ENCODE measurements at regions not wholly inside any gene's neighbourhood (a gene's known extent, or its start where the extent isn't known, plus 50 kb on each side); places are given as distances from the start of the nearest gene placed in this dataset.

DNA sequence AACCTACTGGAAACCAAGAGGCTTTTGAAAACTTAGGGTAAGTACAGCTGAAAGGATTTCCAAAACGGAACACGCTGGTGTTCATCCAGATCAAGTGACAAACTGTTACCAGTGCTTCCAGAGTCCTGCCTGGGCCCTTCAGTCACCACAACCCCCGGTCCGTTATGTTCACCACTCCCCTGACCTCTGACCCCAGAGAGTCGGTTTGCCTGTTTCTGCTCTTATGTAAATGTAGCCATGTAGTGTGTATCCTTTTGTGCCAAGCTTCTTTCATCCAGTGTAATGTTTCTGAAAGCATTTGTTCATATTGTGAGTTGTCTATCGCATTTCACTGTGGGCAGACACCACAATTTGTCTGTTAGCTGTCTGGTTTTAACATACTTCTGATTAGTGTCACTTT lies 217.5 kb downstream of the NCK2 start:
- no peak for ATAC-seq
- no peak overlapping the region for H3K27ac ChIP-seq
- DNase-seq, result no peak
- H3K9me3 ChIP-seq, result no peaks in the 10 kb centered on the region
- H3K36me3 ChIP-seq, result no peaks in the 10 kb centered on the region
- H3K4me1 ChIP-seq, result no peaks in the 10 kb centered on the region
- no peak overlapping the region for H3K4me3 ChIP-seq
- TF ChIP-seq, protein P1, sequence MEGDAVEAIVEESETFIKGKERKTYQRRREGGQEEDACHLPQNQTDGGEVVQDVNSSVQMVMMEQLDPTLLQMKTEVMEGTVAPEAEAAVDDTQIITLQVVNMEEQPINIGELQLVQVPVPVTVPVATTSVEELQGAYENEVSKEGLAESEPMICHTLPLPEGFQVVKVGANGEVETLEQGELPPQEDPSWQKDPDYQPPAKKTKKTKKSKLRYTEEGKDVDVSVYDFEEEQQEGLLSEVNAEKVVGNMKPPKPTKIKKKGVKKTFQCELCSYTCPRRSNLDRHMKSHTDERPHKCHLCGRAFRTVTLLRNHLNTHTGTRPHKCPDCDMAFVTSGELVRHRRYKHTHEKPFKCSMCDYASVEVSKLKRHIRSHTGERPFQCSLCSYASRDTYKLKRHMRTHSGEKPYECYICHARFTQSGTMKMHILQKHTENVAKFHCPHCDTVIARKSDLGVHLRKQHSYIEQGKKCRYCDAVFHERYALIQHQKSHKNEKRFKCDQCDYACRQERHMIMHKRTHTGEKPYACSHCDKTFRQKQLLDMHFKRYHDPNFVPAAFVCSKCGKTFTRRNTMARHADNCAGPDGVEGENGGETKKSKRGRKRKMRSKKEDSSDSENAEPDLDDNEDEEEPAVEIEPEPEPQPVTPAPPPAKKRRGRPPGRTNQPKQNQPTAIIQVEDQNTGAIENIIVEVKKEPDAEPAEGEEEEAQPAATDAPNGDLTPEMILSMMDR (IDR thresholded peaks at IDR 0.05), result no peak
- H3K27me3 ChIP-seq, result no peaks in the 10 kb centered on the region
- intact Hi-C loops (cut with DNase I), result no loop called here

DNA sequence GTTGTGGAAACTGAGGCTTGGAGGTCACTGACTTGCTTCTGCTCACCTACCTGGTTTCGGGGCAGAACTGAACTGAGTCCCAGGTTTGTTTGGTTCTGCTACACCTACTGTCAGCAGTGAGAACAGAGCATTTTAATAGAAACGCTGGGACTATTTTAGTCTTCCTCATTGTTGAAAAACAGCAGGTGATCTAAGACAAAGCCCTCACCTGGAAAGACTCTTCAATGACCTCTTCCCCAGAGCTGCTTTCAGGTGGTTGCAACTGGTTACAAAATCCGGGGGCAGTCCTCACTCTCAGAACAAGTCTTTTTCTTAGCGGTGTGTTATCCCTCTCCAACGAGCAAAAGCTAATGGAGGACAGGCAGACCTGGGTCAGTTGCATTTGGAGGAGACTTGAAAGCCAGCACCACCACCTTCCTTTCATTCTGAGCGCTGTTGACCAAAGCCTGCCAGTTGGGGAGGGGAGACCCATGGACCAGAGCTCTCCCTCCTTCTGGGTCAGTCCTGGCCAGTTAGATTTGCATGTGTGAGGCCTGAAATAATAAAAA lies 217.0 kb downstream of the NCK2 start:
- Histone ChIP-seq H3K27me3 (no peaks in the 10 kb centered on the region), H3K9me3 (no peaks in the 10 kb centered on the region), H3K36me3 (no peaks in the 10 kb centered on the region), H3K4me1 (no peaks in the 10 kb centered on the region), H3K4me3 (no peak overlapping the region), H3K27ac (no peak overlapping the region)
- TF ChIP-seq, protein P1 (IDR thresholded peaks at IDR 0.05), result no peak
- intact Hi-C loops (cut with DNase I), result no loop called here
- DNase-seq, result no peak
- no peak for ATAC-seq

DNA sequence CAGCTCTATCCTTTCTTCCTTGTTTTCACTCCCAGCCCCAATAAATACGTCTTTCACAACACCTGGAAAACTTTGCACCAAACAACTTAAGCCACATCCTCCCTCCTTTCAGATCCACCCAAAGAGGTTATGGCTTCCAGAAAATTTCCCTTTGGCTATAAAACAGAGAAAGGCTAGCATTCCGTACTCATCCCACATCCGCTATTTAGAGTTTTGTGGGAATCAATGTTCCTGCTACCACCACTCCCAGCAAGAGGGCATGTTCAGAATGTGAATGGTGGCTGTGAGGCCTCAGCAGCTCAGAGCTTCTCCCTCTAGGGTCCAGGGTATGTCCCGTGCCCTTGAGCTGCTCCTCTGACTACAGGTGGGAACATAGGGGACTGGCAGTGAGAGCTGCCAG lies 214.6 kb downstream of the NCK2 start:
- ATAC-seq, result no peak
- intact Hi-C loops (cut with DNase I), result no loop called here

DNA sequence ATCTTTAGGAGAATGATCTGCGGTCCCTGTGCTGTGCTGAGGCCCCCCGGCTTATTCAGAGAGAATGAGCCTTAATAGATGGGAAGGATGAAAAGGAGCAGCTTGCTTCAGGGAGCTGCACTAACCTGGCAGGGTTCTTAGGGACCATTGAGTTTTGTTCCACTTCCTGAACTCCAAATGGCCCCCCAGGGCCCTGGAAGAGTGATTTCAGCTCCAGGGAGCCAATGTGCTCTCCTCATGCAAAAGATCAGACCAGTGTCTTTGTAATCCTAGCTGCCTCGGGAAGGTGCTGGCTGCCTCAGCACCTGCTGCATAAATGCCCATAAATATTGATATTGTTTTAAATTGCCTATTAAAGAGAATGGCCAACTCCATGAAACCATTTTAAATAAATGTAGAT lies 210.2 kb downstream of the NCK2 start:
- Histone ChIP-seq H3K9me3 (no peaks in the 10 kb centered on the region), H3K36me3 (no peaks in the 10 kb centered on the region), H3K27ac (no peak overlapping the region), H3K4me1 (no peaks in the 10 kb centered on the region), H3K27me3 (no peaks in the 10 kb centered on the region), H3K4me3 (no peak overlapping the region)
- intact Hi-C loops (cut with DNase I), result no loop called here
- no peak for DNase-seq
- TF ChIP-seq, protein P1 (IDR thresholded peaks at IDR 0.05), result no peak
- no peak for ATAC-seq

More for the DNA sequence above, 214.6 kb downstream of the NCK2 start:
- no peak for DNase-seq
- Histone ChIP-seq H3K9me3 (no peaks in the 10 kb centered on the region), H3K36me3 (no peaks in the 10 kb centered on the region), H3K4me1 (no peaks in the 10 kb centered on the region), H3K27ac (no peak overlapping the region), H3K4me3 (no peak overlapping the region), H3K27me3 (no peaks in the 10 kb centered on the region)
- TF ChIP-seq, protein P1 (IDR thresholded peaks at IDR 0.05), result no peak

DNA sequence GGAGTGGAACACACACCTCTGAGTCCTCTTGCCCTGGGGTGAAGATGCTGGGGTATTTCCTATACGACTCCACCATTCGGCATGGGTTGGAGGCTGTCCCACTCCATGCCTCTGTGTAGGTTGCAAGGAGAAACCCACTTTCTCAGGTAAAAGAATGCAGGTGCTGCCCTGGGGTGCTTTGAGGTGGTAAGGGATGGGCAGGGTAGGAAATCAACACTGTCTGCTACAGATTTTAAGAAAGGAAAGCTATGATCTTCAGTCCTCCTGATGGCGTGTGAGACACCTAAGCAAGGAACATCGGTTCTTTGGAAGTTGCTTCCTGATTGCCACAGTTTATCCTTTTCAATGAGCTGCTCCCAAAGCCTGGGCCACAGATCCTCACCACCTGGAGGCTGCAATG lies 209.2 kb downstream of the NCK2 start:
- Histone ChIP-seq H3K27ac (no peak overlapping the region), H3K4me3 (no peak overlapping the region), H3K4me1 (no peaks in the 10 kb centered on the region), H3K9me3 (no peaks in the 10 kb centered on the region), H3K36me3 (no peaks in the 10 kb centered on the region), H3K27me3 (no peaks in the 10 kb centered on the region)
- intact Hi-C loops (cut with DNase I), result no loop called here
- no peak for ATAC-seq
- TF ChIP-seq, protein P1 (IDR thresholded peaks at IDR 0.05), result no peak
- no peak for DNase-seq

DNA sequence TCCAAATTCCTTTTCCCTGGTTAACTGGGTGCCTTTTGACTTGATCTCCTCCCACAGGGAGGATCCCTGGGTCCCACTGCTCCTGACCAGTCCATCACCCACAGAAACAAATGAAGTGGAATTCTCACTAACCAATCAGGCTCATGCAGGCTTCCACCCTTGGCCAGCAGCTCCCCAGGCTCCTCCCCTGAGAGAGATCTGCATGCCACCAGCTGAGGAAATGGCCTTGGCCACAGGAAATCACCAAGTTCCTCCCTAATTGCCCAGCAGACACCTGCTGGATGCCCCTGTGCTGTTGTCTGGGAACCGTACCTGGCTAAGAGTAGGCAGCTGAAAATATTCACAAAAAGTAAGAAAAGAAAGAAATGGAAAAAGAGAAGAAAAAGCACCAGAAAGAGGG lies 207.4 kb downstream of the NCK2 start:
- Histone ChIP-seq H3K27me3 (no peaks in the 10 kb centered on the region), H3K4me1 (no peaks in the 10 kb centered on the region), H3K4me3 (no peak overlapping the region), H3K36me3 (no peaks in the 10 kb centered on the region), H3K9me3 (no peaks in the 10 kb centered on the region), H3K27ac (no peak overlapping the region)
- intact Hi-C loops (cut with DNase I), result no loop called here
- DNase-seq, result no peak
- TF ChIP-seq, protein P1 (IDR thresholded peaks at IDR 0.05), result no peak
- ATAC-seq, result no peak
